Left forelimb (tissue), 1 donor: ENCODE measurements at regions not wholly inside any gene's neighbourhood (a gene's known extent, or its start where the extent isn't known, plus 50 kb on each side); places are given as distances from the start of the nearest gene placed in this dataset.

Experiments used
- DNase-seq: peaks from one replicate; pipeline ENCODE4 v3.0.0-alpha.2; 2018; ENCODE audit warnings: low spot score

- DNase-seq, result no peak
Measured at GRCh38 chr4:31059753-31060522, 339.8 kb downstream of the PCDH7 start.

- DNase-seq, result no peak
Measured at GRCh38 chr4:31065086-31065485, 344.9 kb downstream of the PCDH7 start.

GRCh38 chr4:31068257-31069075, 348.3 kb downstream of the PCDH7 start:
- DNase-seq, result no peak

GRCh38 chr4:31069151-31069550, 349.0 kb downstream of the PCDH7 start:
- no peak for DNase-seq

GRCh38 chr4:31071508-31072486, 351.6 kb downstream of the PCDH7 start:
- no peak for DNase-seq

GRCh38 chr4:31075969-31076368, 355.8 kb downstream of the PCDH7 start:
- no peak for DNase-seq

- DNase-seq, result no peak
Measured at GRCh38 chr4:31078661-31079060, 358.5 kb downstream of the PCDH7 start.

- no peak for DNase-seq
Measured at GRCh38 chr4:31080887-31081286, 360.7 kb downstream of the PCDH7 start.

GRCh38 chr4:31081366-31081765, 361.2 kb downstream of the PCDH7 start:
- no peak for DNase-seq

GRCh38 chr4:31083456-31083855, 363.3 kb downstream of the PCDH7 start:
- no peak for DNase-seq

- DNase-seq, result no peak
Measured at GRCh38 chr4:31084806-31085416, 364.7 kb downstream of the PCDH7 start.

- no peak for DNase-seq
Measured at GRCh38 chr4:31085689-31086088, 365.5 kb downstream of the PCDH7 start.

- no peak for DNase-seq
Measured at GRCh38 chr4:31086756-31087330, 366.7 kb downstream of the PCDH7 start.

GRCh38 chr4:31088600-31089230, 368.5 kb downstream of the PCDH7 start:
- DNase-seq, result no peak

GRCh38 chr4:31089815-31090214, 369.6 kb downstream of the PCDH7 start:
- no peak for DNase-seq

- DNase-seq, result no peak
Measured at GRCh38 chr4:31094474-31094873, 374.3 kb downstream of the PCDH7 start.

- no peak for DNase-seq
Measured at GRCh38 chr4:31097999-31098398, 377.8 kb downstream of the PCDH7 start.

GRCh38 chr4:31100536-31100935, 380.4 kb downstream of the PCDH7 start:
- DNase-seq, result no peak

GRCh38 chr4:31104043-31104442, 383.9 kb downstream of the PCDH7 start:
- no peak for DNase-seq

- no peak for DNase-seq
Measured at GRCh38 chr4:31104577-31104976, 384.4 kb downstream of the PCDH7 start.

GRCh38 chr4:31106419-31106818, 386.2 kb downstream of the PCDH7 start:
- no peak for DNase-seq
